Activated naive CD4-positive, alpha-beta T cell treated with anti-CD3 and anti-CD28 coated beads, Interleukin-2, amount 50 U/mL, for 72 hours (primary cell): ENCODE measurements at regions not wholly inside any gene's neighbourhood (a gene's known extent, or its start where the extent isn't known, plus 50 kb on each side); places are given as distances from the start of the nearest gene placed in this dataset.
"Not testable (repeated sequence)": the region's sequence is repeated elsewhere in the genome, so short reads cannot be mapped to it uniquely, and the experiment has no call there.

Experiments
- ATAC-seq, 2 donors: fragments of 150-1000 bp; cut with Tn5 transposase; 2 replicates each; pipeline ENCODE4 v1.10.0; 2021; ENCODE audit warnings: mild to moderate bottlenecking in 2 of 2, moderate library complexity in 2 of 2
- DNase-seq, 2 donors: peaks; one replicate each; pipeline ENCODE4 v3.0.0; 2021 to 2022; ENCODE audit warnings: low spot score in 2 of 2
- H3K27ac Mint-ChIP-seq, 2 donors: one replicate each; pipeline ENCODE4 v1.8.0; 2022; ENCODE audit warnings: mild to moderate bottlenecking in 2 of 2, mixed read lengths in 2 of 2
- H3K36me3 Mint-ChIP-seq, 2 donors: one replicate each; pipeline ENCODE4 v1.8.0; 2022; ENCODE audit warnings: mixed read lengths in 2 of 2
- H3K9me3 Mint-ChIP-seq, 2 donors: one replicate each; pipeline ENCODE4 v1.8.0; 2022; ENCODE audit warnings: mixed read lengths in 2 of 2

DNA sequence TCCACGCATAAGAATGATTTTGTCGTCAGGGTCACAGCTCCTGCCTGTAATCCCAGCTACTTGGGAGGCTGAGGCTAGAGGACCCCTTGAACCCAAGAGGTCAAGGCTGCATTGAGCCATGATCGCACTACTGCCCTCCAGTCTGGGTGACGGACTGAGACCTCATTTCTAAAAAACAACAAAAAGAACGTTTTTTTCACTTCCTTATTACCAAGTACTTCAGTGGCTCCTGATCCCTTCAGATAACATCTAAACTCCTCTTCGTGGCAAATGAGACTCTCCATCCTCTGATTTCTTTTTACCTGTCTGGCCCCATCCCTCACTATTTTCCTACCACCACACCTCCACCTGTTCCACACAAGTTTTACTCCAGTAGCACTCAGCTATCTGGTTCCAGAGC is 105.4 kb upstream of the TLK1 start:
- H3K27ac Mint-ChIP-seq, result no peak overlapping the region
- ATAC-seq (no peak), DNase-seq (no peak)
- peaks cover 0 to 5% of the 10 kb centered on the region in 2 donors for H3K36me3 Mint-ChIP-seq
- H3K9me3 Mint-ChIP-seq, result no peaks in the 10 kb centered on the region

DNA sequence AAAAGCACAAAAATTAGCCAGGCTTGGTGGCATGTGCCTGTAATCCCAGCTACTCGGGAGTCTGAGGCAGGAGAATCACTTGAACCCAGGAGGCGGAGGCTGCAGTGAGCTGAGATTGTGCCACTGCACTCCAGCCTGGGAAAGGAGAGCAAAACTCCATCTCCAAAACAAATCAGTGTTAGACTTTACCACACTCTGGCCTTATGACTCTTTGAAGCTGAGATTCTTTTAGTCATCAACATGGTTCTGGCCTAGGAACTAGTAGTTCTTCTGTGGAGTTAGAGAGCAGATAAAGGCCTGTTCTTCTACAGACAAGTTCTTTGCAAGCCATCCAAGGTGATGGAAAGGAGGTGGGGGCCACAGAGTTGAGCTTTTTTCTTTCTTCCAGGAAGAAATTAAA is 100.8 kb upstream of the TLK1 start:
- not testable (repeated sequence) for DNase-seq, H3K36me3 Mint-ChIP-seq, H3K9me3 Mint-ChIP-seq, H3K27ac Mint-ChIP-seq
- peak in 1 of 2 donors; percentile 53 for ATAC-seq

DNA sequence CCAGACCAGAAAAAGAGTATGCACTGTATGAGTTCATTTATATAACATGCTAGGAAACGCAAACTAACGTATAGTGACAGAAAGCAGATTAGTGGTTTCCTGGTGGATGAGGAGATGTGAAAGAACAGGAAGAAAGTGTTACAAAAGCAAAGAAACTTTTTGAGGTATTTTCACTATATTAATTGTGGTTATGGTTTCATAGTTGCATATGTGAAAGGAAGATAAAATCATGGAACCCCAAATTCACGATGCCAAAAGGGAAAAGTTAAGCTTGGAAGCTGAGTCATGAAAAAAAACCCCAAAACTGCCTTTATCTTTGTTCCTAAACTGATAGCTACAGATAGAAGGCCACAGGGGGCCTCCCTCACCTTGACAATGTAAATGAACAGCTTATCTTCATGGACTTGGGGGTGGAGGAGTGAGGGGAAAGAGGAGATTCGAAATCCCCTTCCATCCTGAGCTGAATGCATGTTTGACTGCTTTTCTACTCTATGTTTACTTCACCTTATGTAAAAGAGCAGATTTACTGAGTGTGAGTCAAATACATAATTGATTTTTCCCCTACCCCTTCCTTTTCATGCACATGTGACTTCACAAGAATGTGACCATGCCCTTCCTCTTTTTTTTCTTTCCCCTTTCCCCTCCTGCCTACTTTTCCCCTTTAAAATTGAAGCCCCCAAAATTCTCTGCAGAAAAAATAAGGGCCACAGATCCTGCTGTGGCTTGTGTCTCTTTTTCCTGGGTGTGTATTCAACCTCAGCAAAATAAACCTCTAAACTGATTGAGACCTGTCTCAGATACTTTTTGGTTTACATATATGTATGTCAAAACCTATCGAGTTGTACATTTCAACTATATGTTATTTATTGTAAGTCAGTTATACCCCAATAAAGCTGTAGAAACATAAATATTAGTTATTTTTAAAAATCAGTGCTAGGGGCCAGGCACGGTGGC is 100.1 kb upstream of the TLK1 start:
- peak overlapping the region; percentile 48 to 58 for H3K27ac Mint-ChIP-seq
- no peaks in the 10 kb centered on the region for H3K9me3 Mint-ChIP-seq
- H3K36me3 Mint-ChIP-seq, result peaks cover 0 to 5% of the 10 kb centered on the region in 2 donors
- ATAC-seq (peak; percentile 87 to 95), DNase-seq (peak in 1 of 2 donors; percentile 7)

DNA sequence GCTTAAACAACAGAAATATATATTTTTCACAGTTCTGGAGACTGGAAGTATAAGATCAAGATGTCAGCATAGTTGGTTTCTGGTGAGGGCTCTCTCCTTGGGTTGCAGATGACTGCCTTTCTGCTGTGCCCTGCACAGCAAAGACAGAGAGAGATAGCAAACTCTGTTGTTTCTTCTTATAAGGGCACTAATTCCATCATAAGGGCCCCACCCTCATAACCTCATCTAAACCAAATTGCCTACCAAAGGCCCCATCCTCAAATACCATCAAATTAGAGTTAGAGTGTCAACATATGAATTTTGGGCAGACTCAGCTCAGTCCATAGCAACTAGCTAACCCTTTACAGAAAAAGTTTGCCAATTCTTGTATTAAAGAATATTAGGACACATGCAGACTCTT is 94.0 kb upstream of the TLK1 start:
- H3K9me3 Mint-ChIP-seq, result no peaks in the 10 kb centered on the region
- no peak for DNase-seq
- H3K36me3 Mint-ChIP-seq, result no peaks in the 10 kb centered on the region
- no peak overlapping the region for H3K27ac Mint-ChIP-seq
- no peak for ATAC-seq

DNA sequence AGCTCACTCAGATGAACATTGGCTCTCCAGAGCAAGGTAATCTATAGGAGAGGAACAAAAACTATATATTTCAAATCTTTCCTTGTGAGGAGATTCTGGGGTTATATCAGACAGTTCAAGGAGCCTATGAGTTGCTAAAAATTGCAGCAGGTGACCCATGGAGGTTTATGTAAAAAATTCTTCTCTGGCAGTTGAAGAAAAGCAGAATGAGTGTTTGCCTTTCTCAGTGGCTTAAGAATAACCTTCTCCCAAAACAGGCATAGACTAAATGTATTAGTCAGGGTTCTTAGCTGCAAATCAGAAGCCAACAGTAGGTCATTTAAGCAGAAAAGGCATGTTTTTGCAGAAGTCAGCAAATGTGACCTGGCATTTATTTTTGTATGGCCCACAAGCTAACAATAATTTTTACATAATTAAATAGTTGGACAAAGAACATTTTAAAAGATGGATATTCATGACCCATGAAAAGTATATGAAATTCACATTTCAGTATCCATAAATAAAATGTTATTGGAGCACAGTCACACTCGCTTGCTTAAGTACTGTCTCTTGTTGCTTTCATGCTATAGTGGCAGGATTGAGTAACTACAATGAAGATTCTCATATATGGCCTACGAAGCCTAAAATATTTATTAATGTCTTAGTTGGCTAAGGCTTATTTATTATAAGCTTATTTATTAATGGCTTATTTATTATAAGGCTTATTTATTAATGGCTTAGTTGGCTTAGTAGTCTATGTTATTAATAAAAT is 93.4 kb upstream of the TLK1 start:
- no peak for DNase-seq
- Mint-ChIP-seq H3K9me3 (no peaks in the 10 kb centered on the region), H3K27ac (no peak overlapping the region), H3K36me3 (no peaks in the 10 kb centered on the region)
- no peak for ATAC-seq

DNA sequence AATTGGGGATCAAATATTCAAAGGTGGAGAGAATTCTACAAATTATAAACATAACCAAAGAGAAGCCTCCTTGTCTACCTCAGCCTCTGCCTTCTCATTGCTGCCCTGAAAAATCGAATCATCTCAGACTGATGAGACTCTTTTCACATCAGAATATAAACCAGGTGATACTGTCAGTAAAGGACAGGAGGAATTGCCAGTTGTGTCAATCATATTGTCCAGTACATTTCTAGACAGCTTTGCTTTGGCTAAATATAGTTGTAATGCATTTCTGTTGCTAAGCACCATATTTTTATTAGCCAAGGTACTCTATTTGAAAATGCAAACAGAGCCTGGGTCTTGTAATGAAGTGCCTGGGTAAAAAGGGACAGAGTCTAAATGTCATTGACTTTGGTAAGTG is 92.6 kb upstream of the TLK1 start:
- peak in 1 of 2 donors; percentile 32 for ATAC-seq
- DNase-seq, result no peak
- no peak overlapping the region for H3K27ac Mint-ChIP-seq
- H3K36me3 Mint-ChIP-seq, result no peaks in the 10 kb centered on the region
- no peaks in the 10 kb centered on the region for H3K9me3 Mint-ChIP-seq

DNA sequence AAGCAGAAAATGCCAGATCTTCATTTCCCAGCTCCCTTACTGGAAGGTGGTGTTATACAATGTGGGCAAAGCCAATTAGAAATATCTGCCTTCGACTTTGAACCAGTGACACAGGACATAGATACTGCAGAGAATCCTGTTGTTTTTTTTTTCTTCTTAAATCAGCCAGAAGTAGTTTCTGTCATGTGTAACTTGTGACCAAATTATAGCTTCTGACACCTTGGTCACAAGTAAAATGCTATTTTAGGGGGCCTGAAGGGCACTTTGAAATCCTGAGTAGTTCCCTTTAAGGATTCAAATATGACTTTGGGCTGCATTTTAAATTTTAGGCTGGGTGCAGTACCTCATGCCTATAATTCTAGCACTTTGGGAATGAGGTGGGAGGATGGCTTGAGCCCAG is 89.0 kb upstream of the TLK1 start:
- ATAC-seq (no peak), DNase-seq (no peak)
- H3K27ac Mint-ChIP-seq, result no peak overlapping the region
- H3K36me3 Mint-ChIP-seq, result peaks cover 13 to 18% of the 10 kb centered on the region in 2 donors
- H3K9me3 Mint-ChIP-seq, result peaks cover 6 to 8% of the 10 kb centered on the region in 2 donors

DNA sequence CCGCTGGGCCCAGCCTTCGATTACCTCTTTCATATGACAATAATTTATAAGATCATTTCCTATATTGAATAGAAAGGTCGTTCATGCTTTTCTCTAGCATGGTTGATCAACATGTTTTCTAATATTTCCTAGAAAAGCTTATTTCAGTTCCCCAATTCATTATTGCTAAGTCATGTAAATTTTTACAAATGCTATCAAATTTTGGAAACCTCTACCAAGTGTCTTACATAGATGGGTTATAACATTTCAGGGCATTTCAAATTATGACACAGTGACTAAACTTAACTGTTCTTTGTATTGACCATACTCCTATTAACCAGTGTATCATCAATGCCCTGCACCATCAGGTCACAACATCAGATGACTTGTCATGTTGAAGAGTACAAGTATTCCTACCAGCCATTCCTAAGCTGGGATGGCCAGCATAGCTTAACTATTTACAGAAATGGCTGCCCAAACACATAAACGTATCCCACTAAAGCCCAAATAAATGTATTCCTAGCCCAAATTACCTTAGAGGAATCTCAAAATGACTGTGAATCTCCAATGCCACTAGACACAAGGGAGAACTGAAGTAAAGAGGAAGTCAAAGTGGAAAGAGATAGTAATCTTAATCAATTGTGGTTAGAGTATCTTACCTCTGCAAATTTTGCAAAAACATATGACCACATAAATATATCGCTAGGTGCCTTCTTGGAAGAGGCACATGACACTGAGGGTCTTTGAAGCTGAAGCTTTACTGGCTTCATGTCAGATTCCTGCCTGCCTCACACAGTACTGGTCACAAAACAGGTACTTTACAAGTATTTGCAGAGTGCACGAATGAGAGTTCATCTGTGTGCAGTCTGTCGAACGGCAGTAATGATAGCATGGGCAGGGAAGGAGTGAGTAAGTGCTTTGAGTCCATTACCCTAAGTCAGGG is 87.3 kb upstream of the TLK1 start:
- peaks cover 19 to 28% of the 10 kb centered on the region in 2 donors for H3K36me3 Mint-ChIP-seq
- DNase-seq (peak in 1 of 2 donors; percentile 16), ATAC-seq (peak; percentile 83 to 94)
- peaks cover 11 to 15% of the 10 kb centered on the region in 2 donors for H3K9me3 Mint-ChIP-seq
- H3K27ac Mint-ChIP-seq, result peak overlapping the region in 1 of 2 donors; percentile 7

DNA sequence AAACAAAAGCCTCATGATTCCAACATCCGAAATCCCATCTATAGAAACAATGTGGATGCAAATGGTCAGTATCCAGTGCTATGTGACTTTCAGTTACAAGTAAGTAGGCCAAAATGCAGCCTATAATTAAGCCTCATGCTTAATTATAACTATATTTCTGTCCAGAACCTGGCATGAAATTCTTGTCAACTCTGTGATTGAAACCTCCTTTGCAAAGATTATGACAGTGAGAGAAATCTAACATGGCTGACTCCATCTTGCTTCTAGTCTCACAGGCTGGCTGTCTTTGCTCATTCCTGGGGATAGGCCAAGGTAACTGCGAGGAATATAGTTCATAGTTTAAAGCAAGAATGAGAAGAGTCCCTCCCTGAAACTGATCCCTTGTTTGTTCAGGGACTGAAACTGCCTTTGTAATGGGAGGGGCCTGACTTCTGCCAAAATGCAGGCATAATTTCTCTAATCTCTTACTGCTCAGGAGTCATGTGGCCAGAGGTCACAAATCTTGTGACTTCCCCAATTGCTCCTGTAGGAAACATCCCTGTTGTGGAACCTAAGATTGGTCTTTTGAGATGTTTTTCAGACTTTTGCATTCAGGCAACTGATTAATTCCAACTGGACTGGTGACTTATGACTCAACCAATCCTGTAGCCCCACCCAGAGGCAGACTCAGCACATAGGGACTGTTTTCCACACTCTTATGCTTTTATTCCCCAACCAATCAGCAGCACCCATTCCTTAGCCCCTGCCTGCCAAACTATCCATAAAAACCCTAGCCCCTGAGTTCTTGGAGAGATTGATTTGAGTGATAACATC is 84.5 kb upstream of the TLK1 start:
- DNase-seq (no peak), ATAC-seq (no peak)
- Mint-ChIP-seq H3K36me3 (peaks cover 19 to 28% of the 10 kb centered on the region in 2 donors), H3K27ac (no peak overlapping the region), H3K9me3 (peaks cover 11 to 15% of the 10 kb centered on the region in 2 donors)

DNA sequence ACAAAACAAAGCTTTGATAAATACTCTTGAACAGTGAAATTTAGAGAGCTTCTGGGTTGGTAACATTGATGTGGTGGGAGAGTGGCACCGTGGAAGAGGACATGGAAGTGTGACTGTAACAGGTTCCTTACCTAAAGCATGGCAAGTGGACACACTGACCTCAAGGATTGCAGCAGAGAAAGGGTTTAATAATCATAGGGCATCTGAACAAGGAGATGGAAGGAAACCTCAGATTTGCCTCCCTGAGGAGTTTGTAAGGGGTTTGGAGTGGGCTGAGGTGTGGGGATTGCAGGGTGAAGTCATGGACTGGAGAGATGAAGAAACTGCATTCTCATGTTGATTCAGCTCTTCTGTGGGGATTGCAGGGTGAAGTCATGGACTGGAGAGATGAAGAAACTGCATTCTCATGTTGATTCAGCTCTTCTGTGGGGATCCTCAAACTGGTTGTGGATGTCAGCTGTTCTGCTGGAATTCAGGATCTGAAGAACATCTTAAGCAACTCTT is 83.8 kb upstream of the TLK1 start:
- ATAC-seq (no peak), DNase-seq (no peak)
- Mint-ChIP-seq H3K9me3 (peaks cover 11 to 18% of the 10 kb centered on the region in 2 donors), H3K36me3 (peaks cover 19 to 28% of the 10 kb centered on the region in 2 donors), H3K27ac (peak overlapping the region in 1 of 2 donors; percentile 70)

DNA sequence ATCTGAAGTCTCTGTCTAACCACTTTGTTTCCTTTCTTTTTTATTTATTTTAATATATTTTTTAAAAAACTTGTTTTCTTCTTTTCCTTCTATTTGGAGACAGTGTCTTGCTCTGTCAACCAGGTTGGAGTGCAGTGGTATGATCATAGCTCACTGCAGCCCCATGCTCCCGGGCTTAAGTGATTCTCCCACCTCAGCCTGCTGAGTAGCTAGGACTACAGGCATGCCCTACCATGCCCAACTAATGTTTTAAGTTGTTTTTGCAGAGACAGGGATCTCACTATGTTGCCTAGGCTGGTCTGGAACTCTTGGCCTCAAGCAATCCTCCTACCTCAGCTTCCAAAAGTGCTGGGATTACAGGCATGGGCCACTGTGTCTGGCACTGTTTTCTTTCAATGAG is 81.1 kb upstream of the TLK1 start:
- Mint-ChIP-seq H3K36me3 (peaks cover 19 to 26% of the 10 kb centered on the region in 2 donors), H3K9me3 (peaks cover 11 to 18% of the 10 kb centered on the region in 2 donors), H3K27ac (no peak overlapping the region)
- DNase-seq (no peak), ATAC-seq (no peak)

DNA sequence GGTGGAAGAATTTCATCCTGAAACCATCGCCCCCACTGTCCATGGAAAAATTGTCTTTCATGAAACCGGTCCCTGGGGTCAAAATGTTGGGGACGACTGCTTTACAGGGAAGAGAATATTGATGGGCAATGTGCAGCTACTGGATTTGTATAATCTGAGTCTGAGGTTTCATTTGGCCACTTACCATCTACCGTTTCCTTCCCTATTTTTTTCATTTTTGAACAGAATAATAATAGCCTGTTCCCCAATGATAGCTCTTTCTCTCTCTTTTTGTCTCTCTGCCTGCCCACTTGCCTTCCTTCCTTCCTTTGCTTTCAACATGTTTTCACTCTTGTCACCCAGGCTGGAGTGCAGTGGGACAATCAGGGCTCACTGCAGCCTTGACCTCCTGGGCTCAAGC is 78.3 kb upstream of the TLK1 start:
- ATAC-seq (no peak), DNase-seq (no peak)
- peaks cover 0 to 3% of the 10 kb centered on the region in 2 donors for H3K36me3 Mint-ChIP-seq
- H3K9me3 Mint-ChIP-seq, result peaks cover 0 to 3% of the 10 kb centered on the region in 2 donors
- no peak overlapping the region for H3K27ac Mint-ChIP-seq

DNA sequence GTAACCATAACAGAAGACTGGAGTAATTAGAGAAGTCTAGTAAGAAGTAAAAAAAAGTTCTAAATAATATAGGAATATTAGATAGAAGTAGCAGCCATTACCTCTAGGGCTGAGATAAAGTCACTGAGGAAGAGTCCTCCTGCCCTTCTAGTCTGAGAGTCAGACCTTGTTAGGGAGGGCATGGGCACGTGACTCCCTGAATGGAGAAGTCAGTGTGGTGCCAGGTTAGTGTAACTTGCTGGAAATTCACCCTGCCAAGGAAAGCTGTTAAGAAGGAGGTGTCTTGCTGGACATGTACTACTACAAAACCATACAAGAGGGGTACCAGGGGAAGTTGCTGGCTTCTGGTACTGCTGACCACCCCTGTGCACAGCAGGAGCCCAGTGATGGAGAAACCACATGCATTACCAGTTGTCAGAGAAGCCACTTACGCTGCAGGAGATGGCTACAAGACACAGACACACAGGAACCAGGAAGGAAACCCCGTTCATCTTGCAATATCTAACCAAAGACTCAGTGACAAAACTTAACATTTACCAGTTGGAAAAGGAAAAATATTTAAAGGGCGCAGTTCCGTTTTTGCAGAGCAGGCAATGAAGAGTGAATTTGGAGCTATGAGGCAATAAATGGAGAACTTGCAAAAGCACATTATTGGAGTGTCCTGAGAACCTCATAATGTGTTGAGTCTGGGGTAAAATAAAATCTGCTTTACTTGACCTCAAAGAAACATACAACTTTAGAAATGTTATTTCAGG is 77.2 kb upstream of the TLK1 start:
- Mint-ChIP-seq H3K9me3 (peaks cover 0 to 3% of the 10 kb centered on the region in 2 donors), H3K27ac (no peak overlapping the region), H3K36me3 (no peaks in the 10 kb centered on the region)
- no peak for DNase-seq
- ATAC-seq, result no peak

DNA sequence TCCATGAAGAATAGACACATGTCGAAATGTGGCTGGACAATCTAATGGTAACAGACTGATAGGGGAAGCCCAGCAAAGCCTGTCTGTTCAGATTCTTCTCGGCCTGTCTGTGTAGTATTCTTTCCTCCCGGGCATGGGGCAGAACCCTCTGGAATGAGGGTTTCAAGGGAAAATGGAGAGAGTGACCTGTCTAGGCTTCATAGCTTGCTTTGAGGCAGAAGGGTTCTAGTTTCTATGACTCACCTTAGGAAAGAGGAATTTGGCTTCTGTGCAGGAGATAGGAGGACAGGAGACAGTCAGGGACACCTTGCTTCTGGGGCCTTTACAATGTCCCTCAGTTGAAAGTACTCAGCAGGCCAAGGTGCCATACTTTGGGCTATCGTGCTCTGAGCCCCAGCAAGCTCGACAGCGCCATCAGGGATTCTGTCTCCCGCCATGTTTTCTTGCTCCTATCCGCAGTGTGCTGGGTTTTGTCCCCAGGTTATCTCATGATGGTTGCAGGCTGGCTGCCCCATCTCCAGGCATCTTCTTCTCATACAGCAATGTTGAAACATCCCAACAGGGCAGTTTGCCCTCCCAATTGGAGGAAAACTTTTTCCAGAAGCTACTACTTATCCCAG is 74.7 kb upstream of the TLK1 start:
- Mint-ChIP-seq H3K36me3 (no peaks in the 10 kb centered on the region), H3K27ac (no peak overlapping the region), H3K9me3 (peaks cover 0 to 3% of the 10 kb centered on the region in 2 donors)
- DNase-seq (no peak), ATAC-seq (no peak)

DNA sequence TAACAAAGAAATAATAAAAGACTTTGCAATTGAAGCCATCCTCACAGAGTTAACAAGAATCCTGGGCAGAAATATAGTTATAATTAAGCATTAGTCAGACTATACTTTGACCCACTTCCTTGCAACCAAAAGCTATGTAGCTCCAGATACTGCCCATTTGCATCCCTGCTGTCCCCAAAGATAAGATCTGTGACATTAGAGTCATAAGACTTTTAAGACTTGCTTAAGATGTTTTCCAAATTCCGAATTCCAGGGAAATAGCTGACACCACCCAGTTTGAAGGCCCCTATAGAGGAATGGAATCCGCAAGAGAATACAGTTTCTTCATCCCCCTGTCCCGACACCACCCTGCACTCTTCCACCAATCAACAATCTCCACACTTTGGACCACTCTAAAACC is 69.5 kb upstream of the TLK1 start:
- ATAC-seq, result no peak
- H3K36me3 Mint-ChIP-seq, result no peaks in the 10 kb centered on the region
- H3K27ac Mint-ChIP-seq, result no peak overlapping the region
- DNase-seq, result no peak
- H3K9me3 Mint-ChIP-seq, result no peaks in the 10 kb centered on the region
